8988T (cell line): ENCODE measurements at regions not wholly inside any gene's neighbourhood (a gene's known extent, or its start where the extent isn't known, plus 50 kb on each side); places are given as distances from the start of the nearest gene placed in this dataset.

Experiments
- DNase-seq: peaks from one replicate; pipeline ENCODE4 v3.0.0; 2011

- no peak for DNase-seq
These were observed 124.6 kb upstream of the BCL2L14 start for GRCh38 chr12:11946161-11946560.

- DNase-seq: no peak
These were observed 123.5 kb upstream of the BCL2L14 start for GRCh38 chr12:11947213-11947612.

GRCh38 chr12:11949738-11950411 is 120.9 kb upstream of the BCL2L14 start:
- no peak for DNase-seq

- no peak for DNase-seq
These were observed 119.5 kb upstream of the BCL2L14 start for GRCh38 chr12:11951209-11951608.

GRCh38 chr12:11953523-11953922 is 117.2 kb upstream of the BCL2L14 start:
- no peak for DNase-seq

- DNase-seq: no peak
These were observed 116.6 kb upstream of the BCL2L14 start for GRCh38 chr12:11954181-11954580.

GRCh38 chr12:11958221-11959091 is 112.3 kb upstream of the BCL2L14 start:
- DNase-seq: peak; percentile 30

GRCh38 chr12:11959117-11959823 is 111.5 kb upstream of the BCL2L14 start:
- no peak for DNase-seq

GRCh38 chr12:11960646-11961045 is 110.1 kb upstream of the BCL2L14 start:
- no peak for DNase-seq

GRCh38 chr12:11961686-11962085 is 109.1 kb upstream of the BCL2L14 start:
- no peak for DNase-seq

- DNase-seq: no peak
These were observed 107.9 kb upstream of the BCL2L14 start for GRCh38 chr12:11962860-11963259.

GRCh38 chr12:11963841-11964471 is 106.8 kb upstream of the BCL2L14 start:
- no peak for DNase-seq

GRCh38 chr12:11965258-11965910 is 105.4 kb upstream of the BCL2L14 start:
- DNase-seq: no peak

GRCh38 chr12:11967376-11968047 is 103.2 kb upstream of the BCL2L14 start:
- DNase-seq: no peak

GRCh38 chr12:11968048-11968383 is 102.7 kb upstream of the BCL2L14 start:
- no peak for DNase-seq

- no peak for DNase-seq
These were observed 102.2 kb upstream of the BCL2L14 start for GRCh38 chr12:11968516-11968915.

GRCh38 chr12:11969437-11970154 is 101.1 kb upstream of the BCL2L14 start:
- no peak for DNase-seq

GRCh38 chr12:11970155-11970520 is 100.6 kb upstream of the BCL2L14 start:
- DNase-seq: no peak

- DNase-seq: no peak
These were observed 97.3 kb upstream of the BCL2L14 start for GRCh38 chr12:11973396-11973795.

GRCh38 chr12:11976005-11976404 is 94.7 kb upstream of the BCL2L14 start:
- DNase-seq: no peak

GRCh38 chr12:11978726-11979384 is 91.9 kb upstream of the BCL2L14 start:
- DNase-seq: no peak
